ENCODE measurements at regions not wholly inside any gene's neighbourhood (a gene's known extent, or its start where the extent isn't known, plus 50 kb on each side); places are given as distances from the start of the nearest gene placed in this dataset.

DNA sequence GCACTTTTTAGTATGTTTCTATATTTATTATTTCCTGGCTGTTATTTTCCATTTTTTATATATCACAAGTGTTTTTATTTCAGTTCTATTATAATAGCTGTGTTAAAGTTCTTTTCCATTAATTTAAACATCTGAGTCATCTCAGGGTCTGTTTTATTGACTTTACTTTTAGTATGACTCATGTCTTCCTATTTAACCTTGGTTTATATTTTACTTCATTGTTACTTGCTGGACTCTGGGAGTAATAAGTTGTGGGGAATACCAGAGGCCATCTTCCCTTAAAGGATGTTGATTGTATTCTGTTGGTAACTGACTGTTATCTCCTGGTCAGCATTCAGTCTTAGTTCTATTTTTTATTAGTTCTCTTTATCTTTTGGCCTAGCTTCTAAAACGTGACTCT, 1508.2 kb downstream of the CDH11 start:
- no peak for DNase-seq (ENCODE audit: low read depth)

DNA sequence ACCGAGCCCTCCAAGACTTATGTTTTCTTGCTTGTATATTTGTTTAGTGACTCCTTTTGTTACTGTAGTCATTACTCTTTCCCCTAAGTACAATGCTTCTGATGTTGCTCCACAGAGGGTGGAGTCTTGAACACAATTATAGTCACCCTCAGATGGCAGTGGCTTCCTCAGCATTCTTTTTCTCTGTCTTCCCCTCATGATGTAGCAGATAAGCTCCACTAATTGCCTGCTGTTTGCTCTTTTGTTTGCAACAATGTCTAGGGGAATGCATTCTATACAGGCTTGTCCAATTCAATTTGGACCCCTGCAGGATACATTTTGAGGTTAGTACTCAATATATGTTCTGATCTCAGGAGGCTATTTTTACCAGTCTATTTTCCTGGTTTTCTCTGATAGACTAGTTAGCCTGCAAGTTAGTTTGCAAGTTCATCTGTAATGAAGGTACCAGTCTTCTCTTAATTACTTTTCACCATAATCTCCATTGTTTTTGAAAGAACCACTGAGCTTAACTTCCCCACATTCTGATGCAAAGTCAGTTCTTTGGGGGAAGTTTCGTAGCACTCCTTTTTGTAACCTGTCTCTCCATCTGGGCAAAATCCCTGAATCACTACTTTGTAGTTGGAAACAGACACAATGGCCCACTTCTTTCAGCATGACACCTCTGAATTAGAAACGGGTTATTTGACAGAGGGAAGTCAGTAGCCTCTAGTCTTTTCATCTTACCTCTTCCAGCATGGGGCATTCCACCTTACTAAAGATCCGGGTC, 1509.2 kb downstream of the CDH11 start:
- no peak for DNase-seq (ENCODE audit: low read depth)

GRCh38 chr16:63606778-63607177, 1515.1 kb downstream of the CDH11 start:
- DNase-seq (ENCODE audit: low read depth), result no peak

GRCh38 chr16:63602206-63602927, 1519.5 kb downstream of the CDH11 start:
- DNase-seq (ENCODE audit: low read depth), result no peak

DNA sequence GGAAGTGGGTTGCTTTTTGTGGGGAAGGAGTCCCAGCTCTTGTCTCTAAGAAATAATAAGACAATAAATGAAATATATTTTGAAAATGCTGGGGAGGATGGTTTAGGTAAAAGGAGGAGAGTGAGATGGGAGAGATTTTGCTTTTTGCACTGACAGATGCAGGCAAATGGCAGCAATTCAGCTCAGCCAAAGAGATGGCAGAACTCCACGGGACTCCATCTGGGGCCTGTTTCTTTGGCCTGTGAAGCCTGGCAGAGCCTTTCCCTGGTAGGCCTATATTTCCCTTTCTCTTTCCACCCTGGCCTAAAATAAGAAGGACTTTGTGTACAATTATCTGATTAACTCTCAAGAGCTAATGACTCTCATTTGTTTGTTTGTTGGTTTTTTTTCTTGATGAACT, 1525.1 kb downstream of the CDH11 start:
- DNase-seq (ENCODE audit: low read depth), result no peak

DNA sequence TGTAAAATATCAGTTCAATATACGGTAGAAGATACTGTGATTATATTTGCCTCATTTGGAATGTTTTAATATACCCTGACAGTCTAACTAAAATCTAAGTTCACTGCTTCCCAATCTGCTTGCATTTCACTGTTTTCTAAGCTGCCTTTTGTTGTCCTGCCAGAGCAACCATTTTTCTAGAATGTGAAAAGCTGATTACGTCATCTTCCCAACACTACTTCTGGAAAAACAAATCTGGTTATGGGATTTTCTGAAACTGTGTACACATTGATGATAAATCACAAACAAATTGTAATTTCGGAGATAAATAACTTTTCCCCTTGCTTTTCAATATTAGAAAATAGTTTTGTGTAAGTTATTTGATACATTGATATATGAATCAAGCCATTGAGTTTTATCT, 1529.0 kb downstream of the CDH11 start:
- DNase-seq (ENCODE audit: low read depth), result no peak

DNA sequence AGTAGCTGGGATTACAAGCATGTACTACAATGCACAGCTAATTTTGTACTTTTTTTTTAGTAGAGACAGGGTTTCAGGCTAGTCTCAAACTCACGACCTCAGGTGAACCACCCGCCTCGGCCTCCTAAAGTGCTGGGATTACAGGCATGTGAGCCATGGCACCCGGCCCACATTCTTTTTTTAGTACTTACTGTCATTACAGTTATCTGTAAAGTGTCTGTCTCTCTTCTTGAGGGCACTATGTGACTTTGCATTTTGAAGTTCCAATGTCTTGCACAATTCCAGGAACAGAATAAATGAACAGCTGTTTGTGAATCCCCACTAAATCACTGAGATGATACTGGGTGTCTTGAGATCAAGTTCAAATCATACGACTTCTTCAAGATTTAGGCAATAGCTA, 1540.3 kb downstream of the CDH11 start:
- no peak for DNase-seq (ENCODE audit: low read depth)

GRCh38 chr16:63578791-63579190, 1542.6 kb upstream of the CDH8 start:
- DNase-seq (ENCODE audit: low read depth), result no peak

- no peak for DNase-seq (ENCODE audit: low read depth)
These were observed 1541.7 kb upstream of the CDH8 start for GRCh38 chr16:63577891-63578290.

DNA sequence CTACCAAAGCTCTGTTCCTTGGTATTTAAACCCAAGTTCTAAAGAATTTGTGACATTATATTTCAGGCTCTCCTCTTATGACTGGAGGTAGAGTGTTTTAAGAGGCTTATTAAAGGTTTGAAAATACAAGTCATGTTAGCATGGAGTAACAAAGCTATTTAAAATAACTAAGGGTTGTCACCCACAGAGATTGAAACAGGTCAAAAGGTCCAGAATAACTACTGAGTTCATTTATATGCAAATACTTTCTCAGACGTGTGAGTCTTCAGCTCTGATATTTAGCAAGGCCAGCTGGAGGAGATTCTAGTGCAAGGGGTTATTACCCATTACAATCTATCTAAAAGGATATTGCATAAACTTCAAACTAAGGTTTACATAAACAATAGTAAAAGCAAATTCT, 1538.8 kb upstream of the CDH8 start:
- no peak for DNase-seq (ENCODE audit: low read depth)

DNA sequence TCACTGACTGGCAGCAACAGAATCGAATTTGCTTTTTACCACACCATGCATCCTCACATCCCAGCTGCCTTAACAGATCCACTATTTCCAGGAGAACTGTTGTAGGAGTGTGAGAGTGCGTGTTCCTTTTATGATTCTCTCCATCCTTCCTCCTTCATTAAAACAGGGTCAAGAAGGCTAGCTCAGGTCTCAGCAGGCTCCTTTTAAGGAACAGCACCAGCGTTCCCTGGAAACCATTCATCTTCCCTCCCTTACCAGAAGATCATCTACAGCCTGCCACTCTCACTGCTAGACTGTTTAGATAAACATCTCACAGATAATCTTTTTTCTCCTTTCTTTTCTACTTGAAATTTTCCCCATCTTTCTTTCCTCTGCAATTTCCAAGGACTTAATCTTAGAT, 1531.9 kb upstream of the CDH8 start:
- DNase-seq (ENCODE audit: low read depth), result no peak

- no peak for DNase-seq (ENCODE audit: low read depth)
These were observed 1527.7 kb upstream of the CDH8 start for GRCh38 chr16:63563819-63564505.

DNA sequence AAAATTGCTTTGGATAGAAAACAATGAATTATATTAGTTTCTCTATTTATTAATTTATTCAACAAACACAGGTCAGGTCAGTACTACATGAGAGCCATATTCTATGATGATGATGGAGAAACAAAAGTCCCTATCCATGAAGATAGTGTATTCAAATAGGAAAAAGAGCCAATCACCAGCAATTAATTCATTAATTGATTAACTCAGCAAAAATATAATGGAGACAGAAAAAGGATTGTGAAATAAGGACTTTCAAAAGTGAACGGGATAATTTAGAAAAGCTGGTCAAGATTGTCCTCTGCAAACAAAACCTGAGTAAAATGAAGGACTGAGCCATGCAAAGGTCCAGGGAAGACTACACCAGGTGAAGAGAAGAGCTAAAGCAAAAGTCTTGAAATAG, 1517.7 kb upstream of the CDH8 start:
- no peak for DNase-seq (ENCODE audit: low read depth)

GRCh38 chr16:63539276-63539675, 1503.0 kb upstream of the CDH8 start:
- no peak for DNase-seq (ENCODE audit: low read depth)

DNA sequence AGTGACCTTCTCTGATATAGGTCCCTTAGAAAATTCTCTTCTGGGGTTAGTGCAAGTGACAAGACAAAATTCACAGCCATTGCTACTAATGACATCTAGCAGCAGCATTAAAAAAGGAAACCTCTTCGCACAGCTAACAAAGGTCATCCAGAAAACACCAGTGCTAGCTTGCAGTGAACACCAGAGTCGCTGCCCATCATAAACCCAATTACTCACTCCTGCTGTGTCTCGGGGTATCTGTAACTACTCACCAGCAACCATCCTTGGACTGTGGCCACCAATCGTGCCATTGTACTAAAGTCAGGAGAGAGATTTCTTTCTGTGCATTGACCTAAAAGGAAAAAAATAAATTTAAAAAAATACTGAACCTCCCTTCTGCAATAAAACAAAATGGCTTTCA, 1494.7 kb upstream of the CDH8 start:
- DNase-seq (ENCODE audit: low read depth), result no peak

- DNase-seq (ENCODE audit: low read depth), result no peak
These were observed 1494.0 kb upstream of the CDH8 start for GRCh38 chr16:63530208-63530607.

DNA sequence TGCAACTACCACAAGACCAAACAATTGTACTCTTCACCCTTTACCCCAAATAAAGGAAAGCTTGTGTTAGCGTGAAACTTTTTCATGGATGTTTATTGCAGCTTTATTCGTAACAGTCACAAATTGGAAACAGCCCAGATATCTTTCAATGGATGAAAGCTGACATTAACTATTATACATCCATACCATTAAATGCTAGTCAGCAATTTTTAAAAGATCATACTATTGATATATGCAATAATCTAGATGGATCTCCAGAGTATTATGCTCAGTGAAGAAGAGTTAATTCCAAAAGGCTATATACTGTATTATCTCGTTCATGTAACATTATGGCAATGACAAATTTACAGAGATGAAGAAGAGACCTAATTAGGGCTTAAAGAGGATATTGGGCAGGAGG, 1491.2 kb upstream of the CDH8 start:
- DNase-seq (ENCODE audit: low read depth), result no peak

GRCh38 chr16:63516394-63516793, 1480.2 kb upstream of the CDH8 start:
- no peak for DNase-seq (ENCODE audit: low read depth)

DNA sequence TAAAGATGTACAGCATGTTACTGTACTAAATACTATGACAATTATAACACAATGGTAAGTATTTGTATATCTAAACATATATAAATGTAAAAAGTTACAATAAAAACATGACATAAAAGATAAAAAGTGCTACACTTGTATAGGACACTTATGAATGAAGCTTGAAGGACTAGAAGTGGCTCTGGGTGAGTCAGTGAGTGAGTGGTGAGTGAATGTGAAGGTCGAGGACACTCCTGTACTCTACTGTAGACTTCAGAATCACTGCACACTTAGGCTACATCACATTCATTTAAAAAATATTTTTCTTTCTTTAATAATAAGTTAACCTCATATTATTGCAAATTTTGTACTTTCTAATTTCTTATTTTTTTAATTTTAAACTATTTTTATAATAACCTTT, 1476.7 kb upstream of the CDH8 start:
- no peak for DNase-seq (ENCODE audit: low read depth)

DNA sequence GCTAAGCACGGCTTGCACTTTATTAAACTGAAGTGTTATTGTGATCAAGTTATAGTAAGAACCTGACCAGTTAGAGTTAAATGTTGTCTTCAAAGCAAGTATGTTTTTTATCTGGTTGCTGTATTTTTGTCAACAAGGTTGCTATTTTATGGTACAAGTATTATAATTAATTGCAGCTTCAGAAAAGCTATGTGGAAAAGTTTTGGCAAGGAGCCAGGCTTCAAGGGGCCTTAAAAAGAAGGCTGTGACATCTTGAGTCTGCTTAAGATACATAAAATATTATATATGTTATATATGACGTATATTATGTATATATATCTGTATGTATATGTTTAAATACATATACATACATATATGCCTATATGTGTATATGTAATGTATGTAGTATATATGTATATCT, 1461.2 kb upstream of the CDH8 start:
- DNase-seq (ENCODE audit: low read depth), result no peak

- DNase-seq (ENCODE audit: low read depth), result no peak
These were observed 1460.0 kb upstream of the CDH8 start for GRCh38 chr16:63496282-63496681.

DNA sequence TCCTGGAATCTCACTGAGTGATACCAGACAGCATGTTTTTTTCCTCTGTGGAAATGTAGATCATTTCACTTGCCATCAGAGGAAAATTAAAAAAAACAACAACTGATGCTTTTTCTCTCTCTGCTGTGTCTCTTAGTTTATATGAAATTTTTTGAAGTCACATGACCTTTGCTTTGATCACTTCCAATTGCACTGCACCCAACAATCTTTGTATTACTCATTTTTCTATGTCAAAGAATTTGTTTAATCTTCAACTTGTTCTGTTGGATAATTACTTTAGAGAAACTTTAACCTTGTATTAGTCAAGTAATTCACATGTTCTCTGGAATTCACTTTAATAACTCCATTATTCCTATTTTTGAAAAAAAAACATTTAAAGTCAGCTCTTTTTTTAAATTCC, 1452.7 kb upstream of the CDH8 start:
- no peak for DNase-seq (ENCODE audit: low read depth)

- no peak for DNase-seq (ENCODE audit: low read depth)
These were observed 1444.8 kb upstream of the CDH8 start for GRCh38 chr16:63481060-63481459.
